ENCODE measurements at regions not wholly inside any gene's neighbourhood (a gene's known extent, or its start where the extent isn't known, plus 50 kb on each side); places are given as distances from the start of the nearest gene placed in this dataset.

GRCh38 chr1:244273262-244273844 lies 178.4 kb downstream of the ADSS2 start:
- no peak for TF ChIP-seq CTCF (IDR thresholded peaks at IDR 0.05; ENCODE audit: extremely low read depth, missing control alignments)
- no peak for DNase-seq (ENCODE audit: low spot score)

- TF ChIP-seq CTCF (IDR thresholded peaks at IDR 0.05; ENCODE audit: extremely low read depth, missing control alignments), result no peak
- no peak for DNase-seq (ENCODE audit: low spot score)
Measured at GRCh38 chr1:244273845-244274619, 177.7 kb downstream of the ADSS2 start.

GRCh38 chr1:244276646-244277045 lies 175.1 kb downstream of the ADSS2 start:
- TF ChIP-seq CTCF (IDR thresholded peaks at IDR 0.05; ENCODE audit: extremely low read depth, missing control alignments), result no peak
- no peak for DNase-seq (ENCODE audit: low spot score)

- DNase-seq (ENCODE audit: low spot score), result no peak
- no peak for TF ChIP-seq CTCF (IDR thresholded peaks at IDR 0.05; ENCODE audit: extremely low read depth, missing control alignments)
Measured at GRCh38 chr1:244280201-244280600, 171.5 kb downstream of the ADSS2 start.

- no peak for DNase-seq (ENCODE audit: low spot score)
- TF ChIP-seq CTCF (IDR thresholded peaks at IDR 0.05; ENCODE audit: extremely low read depth, missing control alignments), result no peak
Measured at GRCh38 chr1:244280859-244281258, 170.8 kb downstream of the ADSS2 start.

- TF ChIP-seq CTCF (IDR thresholded peaks at IDR 0.05; ENCODE audit: extremely low read depth, missing control alignments), result no peak
- no peak for DNase-seq (ENCODE audit: low spot score)
Measured at GRCh38 chr1:244283772-244284171, 167.9 kb downstream of the ADSS2 start.

- DNase-seq (ENCODE audit: low spot score), result no peak
- TF ChIP-seq CTCF (IDR thresholded peaks at IDR 0.05; ENCODE audit: extremely low read depth, missing control alignments), result no peak
Measured at GRCh38 chr1:244284641-244285156, 167.0 kb downstream of the ADSS2 start.
